LoVo (cell line): ENCODE measurements at regions not wholly inside any gene's neighbourhood (a gene's known extent, or its start where the extent isn't known, plus 50 kb on each side); places are given as distances from the start of the nearest gene placed in this dataset.

ENCODE experiments used
- DNase-seq: peaks from one replicate; pipeline ENCODE4 v3.0.0-alpha.2; 2016; ENCODE audit warnings: low spot score

DNA sequence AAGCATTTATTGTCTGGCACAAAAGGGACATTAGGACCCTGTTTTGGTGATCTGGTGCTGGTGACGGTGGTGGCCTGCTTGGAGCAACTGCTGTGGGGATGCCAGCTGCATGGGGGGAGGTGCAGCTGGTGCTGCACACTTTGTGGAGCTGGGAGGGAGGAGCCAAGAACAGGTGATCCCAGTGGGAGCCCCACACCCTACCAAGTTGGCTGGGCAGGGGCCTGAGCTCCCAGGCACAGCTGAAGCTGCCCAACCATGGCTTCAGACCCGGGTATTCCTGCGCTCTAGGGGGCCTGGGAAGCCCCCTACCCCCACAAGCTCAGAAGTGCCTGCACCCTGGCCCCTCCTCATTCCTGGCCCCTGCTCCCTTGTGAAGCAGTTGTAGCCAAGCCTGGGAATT, 1512.5 kb downstream of the TECRL start:
- DNase-seq, result no peak

DNA sequence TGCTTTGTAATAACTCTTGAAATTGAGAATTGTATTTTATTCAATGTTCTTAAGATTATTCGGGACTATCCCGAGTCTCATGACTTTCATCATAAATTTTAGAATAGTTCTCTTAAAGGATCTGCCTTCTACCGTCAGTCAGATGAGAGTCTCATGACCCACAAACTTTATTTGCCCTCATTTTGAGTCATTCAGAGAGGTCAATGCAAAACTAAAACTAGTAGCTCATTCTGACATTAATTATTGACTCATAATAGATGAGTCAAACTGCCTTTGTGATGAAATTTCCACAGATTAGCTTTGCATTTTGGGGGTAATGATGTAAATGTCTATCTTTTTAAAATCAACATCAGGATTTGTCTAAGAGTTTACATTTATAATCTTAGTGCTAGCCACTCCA, 1527.3 kb downstream of the TECRL start:
- DNase-seq, result no peak

DNA sequence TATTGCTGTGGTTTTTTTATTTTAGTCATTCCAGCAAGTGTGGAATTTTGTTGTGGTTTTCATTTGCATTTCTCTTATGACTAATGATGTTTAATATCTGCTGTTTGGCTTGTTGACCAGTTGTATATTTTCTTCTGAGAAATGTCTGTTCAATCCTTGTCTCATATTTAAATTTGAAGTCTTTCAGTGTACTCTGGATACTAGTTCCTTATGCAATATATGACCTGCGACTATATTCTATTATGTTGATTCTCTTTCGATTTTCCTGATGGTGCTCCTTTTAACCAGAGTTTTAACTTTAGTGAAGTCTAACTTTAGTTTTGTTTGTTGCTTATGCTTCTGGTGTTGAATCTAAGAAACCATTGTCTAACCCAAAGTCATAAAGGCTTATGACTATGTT, 1528.0 kb downstream of the TECRL start:
- no peak for DNase-seq

DNA sequence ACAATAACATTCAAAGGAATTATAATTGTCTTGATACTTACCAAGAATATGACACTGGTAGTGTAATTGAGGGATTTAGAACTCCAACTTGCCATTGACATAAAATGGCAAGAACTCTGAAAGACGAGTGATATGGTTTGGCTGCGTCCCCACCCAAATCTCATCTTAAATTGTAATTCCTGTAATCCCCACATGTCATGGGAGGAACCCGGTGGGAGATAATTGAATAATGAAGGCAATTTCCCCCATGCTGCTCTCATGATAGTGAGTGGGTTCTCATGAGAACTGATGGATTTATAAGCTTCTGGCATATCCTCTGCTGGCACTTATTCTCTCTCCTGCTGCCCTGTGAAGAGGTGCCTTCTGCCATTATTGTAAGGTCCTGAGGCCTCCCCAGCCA, 1536.4 kb downstream of the TECRL start:
- DNase-seq, result no peak

DNA sequence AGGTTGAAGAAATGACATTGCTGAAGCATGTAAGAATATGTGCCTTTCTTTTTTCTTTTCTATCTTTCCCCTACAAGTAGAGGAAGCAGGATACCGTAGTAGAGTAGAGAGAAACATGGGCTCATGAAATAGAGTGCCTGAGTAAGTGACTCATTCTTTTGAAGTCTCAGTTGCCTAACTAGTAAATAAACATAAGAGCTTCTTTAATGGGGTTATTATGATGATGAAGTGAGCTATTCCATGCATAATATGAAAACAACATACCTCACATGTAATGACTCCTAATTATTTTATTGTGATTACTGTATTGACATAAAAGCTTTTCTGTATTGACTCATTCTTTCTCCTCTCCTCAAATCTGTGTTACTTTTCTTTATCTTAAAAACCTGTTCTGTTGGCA, 1538.2 kb downstream of the TECRL start:
- DNase-seq, result peak; percentile 24

DNA sequence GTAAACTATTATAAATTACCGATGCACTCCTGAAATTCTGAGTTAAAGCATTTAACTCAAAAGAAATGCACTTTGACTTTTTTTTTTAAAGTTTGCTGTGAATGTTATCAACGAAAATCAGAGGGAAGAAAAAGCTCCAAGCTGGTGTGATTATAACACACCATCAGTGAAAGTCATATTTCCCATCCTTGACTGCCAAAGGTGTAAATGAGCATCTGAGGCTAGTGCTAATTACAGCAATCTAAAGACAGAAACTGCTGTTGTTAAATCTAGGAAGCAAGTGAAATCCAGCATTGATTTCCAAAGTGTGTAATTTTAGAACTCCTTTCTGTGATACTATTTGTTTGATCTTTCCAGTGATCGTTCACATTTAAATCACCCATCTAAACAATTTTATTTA, 1538.8 kb downstream of the TECRL start:
- DNase-seq, result no peak

DNA sequence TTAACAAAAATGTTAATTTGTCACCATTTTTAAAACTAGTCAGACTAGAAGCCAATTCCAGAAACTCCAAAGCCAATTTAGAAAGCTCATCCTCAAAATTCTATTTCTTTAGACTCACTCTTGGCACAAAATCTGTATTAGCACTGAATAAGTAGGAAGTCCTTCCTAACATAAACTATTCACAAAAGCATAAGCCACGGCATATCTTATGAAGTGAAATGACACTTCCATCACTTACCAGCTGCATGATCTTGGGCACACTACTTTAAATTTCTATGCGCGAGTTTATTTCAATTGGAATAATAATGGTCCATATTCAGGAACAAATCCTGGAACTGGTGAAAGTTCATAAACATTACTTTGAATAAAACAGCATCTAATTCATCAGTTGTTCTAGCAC, 1544.0 kb downstream of the TECRL start:
- no peak for DNase-seq

DNA sequence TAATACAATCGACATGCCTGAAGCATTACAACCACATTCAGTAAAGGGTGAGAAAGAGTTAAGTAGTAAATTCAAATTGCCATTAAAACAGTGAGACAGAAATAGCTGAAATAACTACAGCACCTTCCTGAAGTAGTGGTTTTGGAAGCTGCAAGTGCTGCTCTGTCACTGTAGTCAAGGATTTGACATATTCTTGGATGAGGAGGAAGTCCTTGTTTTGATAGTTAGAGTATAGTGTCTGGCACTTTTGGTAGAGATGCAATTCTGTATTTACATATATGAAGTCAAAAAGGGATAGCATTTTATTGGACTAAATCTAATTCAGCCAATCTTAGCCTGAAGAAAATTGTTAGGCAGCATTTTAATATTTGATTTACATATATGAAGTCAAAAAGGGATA, 1559.6 kb downstream of the TECRL start:
- no peak for DNase-seq

DNA sequence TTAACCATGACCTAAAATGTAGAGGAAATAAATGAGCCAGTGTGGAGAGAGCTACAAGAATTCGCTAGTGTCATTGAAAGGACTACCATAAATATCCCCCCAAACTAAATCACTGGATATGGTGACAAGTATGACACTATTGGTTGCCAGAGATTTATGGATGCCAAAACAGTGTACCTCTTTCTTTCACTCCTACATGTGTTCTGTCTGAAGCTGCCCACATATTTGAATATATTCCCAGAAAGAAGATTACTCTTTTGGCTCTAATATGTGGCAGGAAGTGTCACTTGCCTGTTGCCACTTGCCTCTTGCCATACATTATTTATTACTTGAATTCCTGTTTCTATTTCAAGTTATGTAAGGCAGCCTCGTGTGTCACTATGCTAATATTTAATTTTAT, 1573.6 kb downstream of the TECRL start:
- no peak for DNase-seq

DNA sequence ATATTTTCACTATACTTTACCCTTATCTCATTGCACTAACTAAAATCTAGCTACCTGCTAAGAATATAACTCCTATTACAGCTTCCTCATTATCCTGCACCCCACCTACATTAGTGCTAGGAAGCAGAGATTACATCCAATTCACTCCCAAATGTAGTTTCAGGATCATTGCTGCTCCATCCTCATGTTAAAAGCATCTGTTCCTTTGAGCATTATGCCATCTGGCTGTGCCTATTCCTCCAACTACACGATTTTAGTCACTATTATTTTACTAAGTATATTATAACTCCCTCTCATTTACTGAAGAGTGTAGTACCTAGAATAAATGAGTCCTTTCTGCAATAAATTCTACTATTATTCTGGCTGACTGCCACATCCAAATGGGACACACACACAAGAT, 1586.9 kb downstream of the TECRL start:
- DNase-seq, result no peak

DNA sequence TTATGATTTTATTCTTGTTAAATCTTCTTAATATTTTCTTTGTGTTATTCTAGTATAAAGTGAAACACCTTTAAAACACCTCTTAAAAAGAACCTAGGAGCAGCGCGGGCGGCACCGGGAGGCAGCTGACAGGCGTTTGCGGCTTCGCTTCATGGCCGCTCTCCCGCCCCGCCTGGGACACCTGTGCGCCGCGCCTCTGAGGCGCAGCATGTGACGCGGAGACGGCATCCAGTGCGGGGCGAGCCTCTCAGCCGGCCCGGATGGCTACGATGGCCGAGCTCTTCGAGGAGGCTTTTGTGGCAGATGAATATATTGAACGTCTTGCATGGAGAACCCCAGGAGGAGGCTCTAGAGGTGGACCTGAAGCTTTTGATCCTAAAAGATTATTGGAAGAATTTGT, 1592.7 kb downstream of the TECRL start:
- DNase-seq, result no peak

DNA sequence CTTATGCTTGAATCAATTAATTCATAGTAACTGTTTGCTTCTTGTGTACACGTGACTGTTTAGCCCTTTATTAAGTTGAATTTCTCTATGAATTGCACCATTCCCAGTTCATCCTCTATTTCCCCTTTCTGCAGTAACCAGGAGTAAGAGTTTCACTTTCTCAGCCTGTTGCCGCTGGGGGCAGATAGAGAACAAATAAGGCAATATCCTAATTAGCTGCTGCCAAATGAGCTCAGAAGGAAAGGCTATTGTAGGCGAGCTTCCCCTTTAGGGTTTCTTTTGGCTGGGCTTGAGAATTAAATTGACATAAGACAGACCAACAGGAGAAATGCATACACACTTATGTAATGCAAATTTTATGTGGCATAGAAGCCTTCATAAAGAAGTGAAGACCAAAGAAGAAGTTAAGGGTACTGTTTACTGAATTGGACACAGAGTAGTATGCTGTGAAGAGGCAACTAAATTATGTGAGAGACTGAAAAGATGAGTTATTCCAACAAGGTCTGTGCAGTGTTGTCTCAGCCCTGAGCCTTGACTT, 1594.7 kb downstream of the TECRL start:
- DNase-seq, result no peak

DNA sequence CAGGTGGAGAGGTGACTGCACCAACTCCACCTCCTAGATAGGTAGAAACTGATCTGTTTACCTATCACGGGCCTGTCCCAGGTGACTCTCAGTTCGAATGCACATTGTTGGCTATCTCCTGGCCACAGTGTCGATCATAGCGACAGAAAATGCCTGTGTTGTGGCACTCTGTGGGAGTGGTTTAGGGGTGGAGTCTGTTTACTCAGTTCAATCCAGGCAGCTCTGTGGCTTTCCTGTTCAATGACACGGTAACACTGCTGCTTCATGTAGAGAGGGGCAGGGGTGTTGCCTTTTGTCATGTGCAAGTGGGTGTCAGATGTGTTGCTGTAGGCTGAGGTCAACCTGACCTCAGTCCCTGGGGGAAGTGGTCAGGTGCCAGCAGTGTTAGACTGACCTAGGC, 1602.4 kb downstream of the TECRL start:
- no peak for DNase-seq

DNA sequence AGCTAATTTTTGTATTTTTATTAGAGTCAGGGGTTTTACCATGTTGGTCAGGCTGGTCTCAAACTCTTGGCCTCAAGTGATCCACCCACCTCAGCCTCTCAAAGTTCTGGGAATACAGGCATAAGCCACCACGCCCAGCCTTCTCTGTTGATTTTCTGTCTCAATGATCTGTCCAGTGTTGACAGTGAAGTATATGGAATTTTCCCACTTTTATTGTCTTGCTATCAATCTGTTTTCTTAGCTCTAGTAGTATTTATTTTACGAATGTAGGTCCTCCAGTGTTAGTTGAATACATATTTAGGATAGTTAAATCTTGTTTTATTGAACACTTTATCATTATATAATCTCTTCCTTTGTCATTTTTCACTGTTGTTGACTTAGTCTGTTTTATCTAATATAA, 1603.9 kb downstream of the ADGRL3 start:
- DNase-seq, result no peak

DNA sequence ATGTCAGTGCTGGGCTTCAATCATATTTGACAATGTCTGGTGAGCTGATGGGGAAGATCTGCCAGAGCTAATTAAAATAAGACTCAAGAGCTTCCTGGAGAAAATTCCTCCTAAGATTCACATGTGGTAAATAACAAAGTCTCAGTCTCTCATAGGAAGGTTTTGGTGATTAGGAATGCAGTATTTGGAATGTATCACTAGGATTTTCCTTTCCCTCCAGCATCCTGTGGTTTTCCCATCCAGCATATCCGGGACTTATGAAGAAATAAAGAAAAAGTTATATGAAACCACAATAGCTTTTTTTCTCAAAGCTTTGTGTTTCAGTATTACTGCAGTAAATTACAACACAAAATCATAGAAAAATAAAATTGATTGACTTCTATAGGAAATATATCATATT, 1597.1 kb downstream of the ADGRL3 start:
- DNase-seq, result no peak

DNA sequence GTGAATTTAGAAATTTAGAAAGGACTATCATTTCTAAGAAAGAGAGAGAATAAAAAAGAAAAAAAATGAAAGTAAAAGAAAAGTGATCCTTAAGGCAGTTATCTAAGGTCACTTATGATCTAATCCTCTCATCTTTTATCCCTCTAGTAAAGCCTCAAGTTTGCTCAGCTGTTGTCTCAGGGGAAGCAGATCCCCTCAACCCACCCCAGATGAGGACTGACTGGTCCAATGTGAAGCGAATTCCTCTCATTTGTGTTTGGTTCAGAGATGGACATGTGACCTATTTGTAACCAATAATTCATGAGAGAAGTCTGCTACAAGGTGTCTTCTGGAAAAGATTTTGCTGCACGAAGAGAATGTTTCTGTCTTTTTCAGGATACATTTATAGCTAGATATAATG, 1591.3 kb downstream of the ADGRL3 start:
- DNase-seq, result no peak

DNA sequence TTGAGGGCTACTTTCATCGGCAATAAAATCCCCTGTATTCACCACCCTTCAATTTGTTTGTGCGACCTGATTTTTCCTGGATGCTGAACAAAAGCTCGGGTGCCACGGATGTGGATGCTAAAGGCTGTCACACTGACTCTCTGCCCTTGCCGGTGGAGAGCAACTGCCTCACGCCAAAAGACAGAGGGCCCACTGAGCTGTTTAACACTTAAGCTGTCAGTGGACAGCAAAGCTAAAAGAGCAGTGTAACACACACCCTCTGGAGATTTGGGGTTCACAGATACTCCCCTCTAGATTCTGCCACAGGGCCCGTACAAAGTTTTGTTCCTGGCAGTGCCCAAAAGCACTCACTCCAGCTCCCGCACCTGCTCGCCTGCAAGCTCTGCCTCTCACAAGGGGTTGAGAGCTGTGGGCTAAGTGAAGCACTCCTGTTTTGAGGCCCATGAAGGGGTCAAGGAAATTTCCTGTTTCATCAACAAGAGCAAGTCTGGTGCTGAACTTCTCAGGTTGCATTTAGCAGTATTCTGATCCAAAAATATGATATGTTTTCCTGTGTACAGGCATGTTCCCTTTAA, 1571.9 kb downstream of the ADGRL3 start:
- DNase-seq, result no peak

DNA sequence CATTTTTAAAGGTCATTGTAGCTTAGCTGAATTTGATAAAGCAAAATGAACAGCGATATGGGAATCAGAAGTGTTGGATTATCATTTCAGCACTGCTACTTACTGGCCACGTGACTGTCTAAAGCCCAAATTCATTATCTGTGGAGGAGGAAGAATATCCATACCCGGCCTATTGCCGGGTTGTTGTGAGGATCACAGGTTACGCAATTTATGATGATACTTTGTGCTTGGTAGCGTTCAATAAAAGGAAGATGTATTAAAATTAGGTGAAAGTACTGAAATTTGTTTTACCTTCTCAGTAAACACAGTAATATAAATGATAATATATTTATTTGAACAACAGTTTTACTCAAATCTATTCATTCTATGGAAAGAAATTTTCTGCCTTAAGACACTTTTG, 1540.2 kb downstream of the ADGRL3 start:
- no peak for DNase-seq

DNA sequence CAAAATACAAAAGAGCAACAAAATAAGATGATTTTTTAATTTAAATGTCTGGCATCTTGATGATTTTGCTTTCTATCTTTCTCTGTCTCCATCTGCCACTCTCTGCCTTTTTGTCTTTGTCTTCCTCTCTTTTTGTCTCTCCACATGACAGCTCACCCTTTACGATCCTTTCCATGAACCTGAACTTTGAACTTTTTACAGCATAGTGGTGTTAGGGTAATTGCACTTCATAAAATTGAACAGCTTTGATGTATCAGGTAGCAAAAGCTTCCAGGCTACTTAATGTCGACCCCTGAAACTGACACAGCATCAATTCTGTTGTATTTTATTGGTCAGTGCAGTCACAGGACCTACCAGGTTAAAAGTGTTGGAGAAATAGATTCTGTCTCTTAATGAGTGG, 1517.0 kb downstream of the ADGRL3 start:
- DNase-seq, result peak; percentile 21

DNA sequence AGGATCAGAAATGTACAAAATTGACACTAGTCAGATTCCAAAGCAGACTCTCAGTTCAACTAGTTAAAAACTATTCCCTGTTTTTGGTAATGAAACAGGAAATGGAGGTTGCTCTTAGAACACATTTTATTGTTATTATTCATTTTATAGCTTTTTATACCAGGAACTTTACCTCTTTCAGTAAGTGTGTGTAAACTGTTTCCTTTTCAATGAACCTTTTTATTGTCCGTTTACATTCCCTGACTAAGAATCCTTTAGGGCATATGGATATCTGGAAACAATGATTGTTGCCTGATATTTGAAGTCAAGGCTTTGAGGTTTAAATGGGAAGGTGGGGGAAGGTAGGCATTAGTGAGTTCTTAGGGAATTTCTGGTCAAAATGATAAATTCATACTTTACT, 1511.4 kb downstream of the ADGRL3 start:
- no peak for DNase-seq

DNA sequence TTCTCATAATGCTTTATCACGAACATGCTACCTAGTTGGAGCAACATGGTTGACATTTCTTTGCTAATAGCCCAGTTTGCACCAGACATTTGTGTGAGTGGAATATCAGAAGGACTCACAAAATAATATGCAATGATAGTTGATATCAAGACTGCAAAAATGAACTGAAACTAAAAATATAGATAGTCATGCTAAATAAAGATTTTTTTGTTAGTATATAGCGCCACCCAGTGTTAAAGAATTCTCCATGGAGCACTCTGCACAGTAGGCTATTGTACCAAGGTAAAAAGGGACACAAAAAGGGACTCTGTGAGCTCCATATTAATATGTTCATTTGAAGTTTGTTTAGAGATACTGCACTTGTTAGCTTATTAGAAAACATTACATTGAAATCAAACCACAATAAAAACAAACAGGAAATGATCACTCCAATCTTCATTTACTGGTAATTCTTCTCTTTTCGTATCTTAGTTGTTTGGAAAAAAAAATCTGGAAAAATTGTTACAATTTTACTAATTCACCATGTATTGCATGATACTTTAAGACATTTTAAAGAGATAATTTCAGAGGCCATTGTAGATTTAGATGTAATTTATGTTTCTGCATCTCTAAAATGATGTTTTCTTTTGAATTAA, 1509.6 kb downstream of the ADGRL3 start:
- DNase-seq, result peak; percentile 36

DNA sequence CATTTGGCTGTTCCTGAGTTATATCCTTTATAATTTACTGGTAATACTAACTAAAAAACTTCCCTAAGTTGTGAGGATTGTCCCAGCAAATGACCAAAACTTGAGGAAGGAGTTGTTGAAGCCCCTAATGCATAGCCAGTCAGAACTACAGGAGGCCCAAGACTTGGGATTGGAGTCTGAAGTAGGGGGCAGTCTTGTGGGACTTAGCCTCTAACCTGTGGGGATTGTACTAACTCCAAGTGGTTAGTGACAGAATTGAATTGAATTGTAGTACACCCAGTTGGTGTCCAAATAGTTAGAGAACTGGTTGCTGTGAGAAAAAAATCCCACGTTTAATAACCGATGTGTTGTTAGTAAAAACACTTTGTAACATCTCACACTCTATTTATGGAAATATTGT, 1506.3 kb downstream of the ADGRL3 start:
- no peak for DNase-seq

DNA sequence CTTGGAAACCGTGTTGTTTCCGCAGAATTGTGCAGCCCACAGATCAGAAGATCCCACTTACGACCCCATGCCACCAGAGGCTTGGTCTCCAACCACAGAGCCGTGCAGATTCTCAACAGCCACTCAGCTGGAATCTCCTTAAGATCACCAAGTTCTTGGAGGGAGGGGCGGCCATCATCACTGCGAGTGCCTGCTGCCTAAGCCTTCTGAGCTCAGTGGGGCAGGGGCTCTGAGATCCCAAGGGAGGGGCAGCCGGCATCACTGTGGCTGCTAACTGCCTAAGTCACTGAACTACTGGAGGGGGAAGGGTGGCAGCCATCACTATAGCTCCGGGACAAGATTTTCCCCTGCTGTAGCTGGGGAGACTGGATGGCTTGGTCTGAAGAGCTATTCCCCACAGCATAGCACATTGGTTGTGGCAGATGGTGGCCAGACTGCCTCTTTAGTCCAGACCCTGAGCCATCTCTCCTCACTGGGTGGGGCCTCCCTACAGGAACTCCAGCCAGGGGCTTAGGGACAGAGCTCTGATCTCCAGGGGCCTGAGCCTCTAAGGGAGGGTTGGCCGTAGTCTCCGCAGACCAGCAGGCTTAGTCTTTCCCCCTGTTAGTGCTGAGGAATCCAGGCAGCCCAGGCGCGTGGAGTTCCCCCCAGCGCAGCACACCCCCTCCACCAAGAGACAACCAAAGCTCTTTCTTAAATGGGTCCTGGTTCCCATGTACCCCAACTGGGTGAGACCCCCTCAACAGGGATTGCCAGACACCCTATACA, 1483.9 kb downstream of the ADGRL3 start:
- DNase-seq, result no peak

DNA sequence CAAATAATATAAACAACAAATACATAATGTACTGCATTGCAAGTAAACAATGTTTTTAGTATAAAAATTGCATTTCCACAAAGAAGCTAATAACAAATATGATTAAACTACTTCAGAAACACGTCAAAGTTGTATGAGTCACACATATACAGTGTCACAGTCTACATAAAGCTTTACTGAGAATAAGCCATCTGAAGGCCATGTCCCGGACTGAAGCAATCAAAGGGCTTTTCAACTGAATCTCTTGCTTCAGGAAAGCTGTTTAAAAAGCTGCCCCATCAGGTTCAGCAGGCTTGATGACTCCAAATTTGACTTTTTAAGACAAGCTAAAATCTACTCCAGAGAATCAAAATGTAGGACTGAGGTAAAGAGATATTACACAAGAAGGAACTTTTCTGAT, 1476.8 kb downstream of the ADGRL3 start:
- DNase-seq, result no peak
